HL-60/S4 treated with retinoic acid at 250 ng/mL for 4 days and 3 days (cell line): ENCODE measurements at regions not wholly inside any gene's neighbourhood (a gene's known extent, or its start where the extent isn't known, plus 50 kb on each side); places are given as distances from the start of the nearest gene placed in this dataset.

Experiments used
- in situ Hi-C: fragments of 300-500 bp; cut with MboI; formaldehyde crosslinking; loops from 2 replicates; pipeline ENCODE4 v1.7.0; 2022; ENCODE audit warnings: low sequenced_read_pairs

- in situ Hi-C loops: no loop called here
Measured at GRCh38 chr15:94745371-94745770, 514.0 kb downstream of the MCTP2 start.

- in situ Hi-C loops: no loop called here
Measured at GRCh38 chr15:94747510-94747909, 516.1 kb downstream of the MCTP2 start.

GRCh38 chr15:94749811-94750617 lies 518.7 kb downstream of the MCTP2 start:
- in situ Hi-C loops: no loop called here

GRCh38 chr15:94760348-94760747 lies 529.0 kb downstream of the MCTP2 start:
- in situ Hi-C loops: no loop called here

- in situ Hi-C loops: no loop called here
Measured at GRCh38 chr15:94761574-94761973, 530.2 kb downstream of the MCTP2 start.

- in situ Hi-C loops: no loop called here
Measured at GRCh38 chr15:94769089-94769488, 537.7 kb downstream of the MCTP2 start.

- in situ Hi-C loops: no loop called here
Measured at GRCh38 chr15:94770199-94770598, 538.8 kb downstream of the MCTP2 start.

- in situ Hi-C loops: no loop called here
Measured at GRCh38 chr15:94777037-94777436, 545.7 kb downstream of the MCTP2 start.

GRCh38 chr15:94778840-94779239 lies 547.5 kb downstream of the MCTP2 start:
- in situ Hi-C loops: no loop called here

- in situ Hi-C loops: no loop called here
Measured at GRCh38 chr15:94780166-94780565, 548.8 kb downstream of the MCTP2 start.

GRCh38 chr15:94785091-94785490 lies 553.7 kb downstream of the MCTP2 start:
- in situ Hi-C loops: no loop called here

GRCh38 chr15:94791008-94791407 lies 559.6 kb downstream of the MCTP2 start:
- in situ Hi-C loops: no loop called here

- in situ Hi-C loops: no loop called here
Measured at GRCh38 chr15:94791510-94791909, 560.1 kb downstream of the MCTP2 start.

- in situ Hi-C loops: no loop called here
Measured at GRCh38 chr15:94792196-94792595, 560.8 kb downstream of the MCTP2 start.

GRCh38 chr15:94793207-94793606 lies 561.8 kb downstream of the MCTP2 start:
- in situ Hi-C loops: no loop called here

- in situ Hi-C loops: no loop called here
Measured at GRCh38 chr15:94793641-94794040, 562.3 kb downstream of the MCTP2 start.

GRCh38 chr15:94804613-94805012 lies 573.3 kb downstream of the MCTP2 start:
- in situ Hi-C loops: no loop called here

GRCh38 chr15:94815110-94815731 lies 583.9 kb downstream of the MCTP2 start:
- in situ Hi-C loops: no loop called here

- in situ Hi-C loops: no loop called here
Measured at GRCh38 chr15:94815914-94816313, 584.6 kb downstream of the MCTP2 start.

GRCh38 chr15:94829887-94830884 lies 598.8 kb downstream of the MCTP2 start:
- in situ Hi-C loops: no loop called here

- in situ Hi-C loops: no loop called here
Measured at GRCh38 chr15:94834000-94834399, 602.6 kb downstream of the MCTP2 start.
